PC-3 (cell line): ENCODE measurements at regions not wholly inside any gene's neighbourhood (a gene's known extent, or its start where the extent isn't known, plus 50 kb on each side); places are given as distances from the start of the nearest gene placed in this dataset.

Source experiments
- ATAC-seq: fragments of 200-7000 bp; cut with Tn5 transposase; 2 replicates; pipeline ENCODE4 v1.9.1; 2020; ENCODE audit warnings: mild to moderate bottlenecking, moderate library complexity
- BruUV-seq: library from RNA; stranded (reverse); fragments of 400-500 nt; replicated peaks from 2 replicates; lab custom pipeline; 2021; lab: Mats Ljungman, UMichigan
- CTCF ChIA-PET: fragments of 300-600 bp; sonication (Branson Sonifier 250); formaldehyde crosslinking; loops from one replicate; lab custom pipeline; 2022; ENCODE audit warnings: antibody characterized with exemption; lab: Charles Lee
- POLR2A ChIA-PET: fragments of 300-600 bp; sonication (Branson Sonifier 250); formaldehyde crosslinking; loops from one replicate; lab custom pipeline; 2022; ENCODE audit warnings: antibody characterized with exemption; ENCODE audit not compliant: unreplicated experiment; lab: Charles Lee
- DNase-seq: peaks from one replicate; pipeline ENCODE4 v3.0.0-alpha.2; 2015
- H2AFZ ChIP-seq: fragments of 300-600 bp; sonication (generic); 2 replicates; pipeline ENCODE4 v1.6.0; 2016; ENCODE audit warnings: antibody characterized with exemption, low read length
- H3F3A ChIP-seq: fragments of 300-600 bp; sonication (generic); one replicate; pipeline ENCODE4 v1.6.0; 2017; ENCODE audit warnings: antibody characterized with exemption, low read length, control low read depth, mild to moderate bottlenecking; ENCODE audit not compliant: unreplicated experiment
- H3K27ac ChIP-seq: fragments of 300-600 bp; sonication (generic); 2 replicates; pipeline ENCODE4 v1.5.1; 2016; ENCODE audit warnings: mild to moderate bottlenecking, low read length
- H3K27me3 ChIP-seq: fragments of 300-600 bp; sonication (generic); 2 replicates; pipeline ENCODE4 v1.6.1; 2016; ENCODE audit warnings: low read length, mixed read lengths
- H3K36me3 ChIP-seq: fragments of 300-600 bp; sonication (generic); 2 replicates; pipeline ENCODE4 v1.6.1; 2016; ENCODE audit warnings: low read depth, mixed run types, low read length, mixed read lengths
- H3K4me1 ChIP-seq: fragments of 300-600 bp; sonication (generic); 2 replicates; pipeline ENCODE4 v1.5.1; 2016; ENCODE audit warnings: low read length; ENCODE audit not compliant: insufficient read depth
- H3K4me2 ChIP-seq: fragments of 300-600 bp; sonication (generic); 2 replicates; pipeline ENCODE4 v1.6.0; 2016; ENCODE audit warnings: low read length
- H3K4me3 ChIP-seq: fragments of 300-600 bp; sonication (generic); 2 replicates; pipeline ENCODE4 v1.5.1; 2016; ENCODE audit warnings: mild to moderate bottlenecking, low read length, mixed read lengths
- H3K79me2 ChIP-seq: fragments of 300-600 bp; sonication (generic); 2 replicates; pipeline ENCODE4 v1.6.1; 2017; ENCODE audit warnings: low read length, mixed read lengths
- H3K9ac ChIP-seq: fragments of 300-600 bp; sonication (generic); 2 replicates; pipeline ENCODE4 v1.6.0; 2016; ENCODE audit warnings: mild to moderate bottlenecking, low read length
- H3K9me2 ChIP-seq: fragments of 300-600 bp; sonication (generic); replicated peaks from 2 replicates; pipeline ENCODE4 v1.6.1; 2016; ENCODE audit warnings: mixed run types, low read length, mixed read lengths
- H3K9me3 ChIP-seq: fragments of 300-600 bp; sonication (generic); 2 replicates; pipeline ENCODE4 v1.6.1; 2016; ENCODE audit warnings: low read length, mixed read lengths
- H4K20me1 ChIP-seq: fragments of 300-600 bp; sonication (generic); 2 replicates; pipeline ENCODE4 v1.6.1; 2016; ENCODE audit warnings: low read length, mixed read lengths
- CTCF ChIP-seq: fragments of 300-600 bp; sonication (generic); conservative IDR thresholded peaks from 2 replicates; pipeline ENCODE4 v1.5.1; 2017; ENCODE audit warnings: antibody characterized with exemption, low read depth, mild to moderate bottlenecking, low read length
- EZH2 ChIP-seq: fragments of 300-600 bp; sonication (generic); IDR thresholded peaks from one replicate; pipeline ENCODE4 v1.6.1; 2017; ENCODE audit warnings: antibody characterized with exemption, mild to moderate bottlenecking, low read length; ENCODE audit not compliant: unreplicated experiment
- EZH2phosphoT487 ChIP-seq: fragments of 300-600 bp; sonication (generic); IDR thresholded peaks from 2 replicates; pipeline ENCODE4 v1.6.1; 2018; ENCODE audit warnings: mild to moderate bottlenecking, antibody characterized with exemption, low read length, borderline replicate concordance
- intact Hi-C: fragments of 100-400 bp; cut with micrococcal nuclease; formaldehyde crosslinking; loops from 2 replicates; pipeline ENCODE4 v1.9.0; 2023

- no peaks in the 10 kb centered on the region for H3K79me2 ChIP-seq
- POLR2A ChIA-PET: no interaction called here
- no TSS peak for BruUV-seq
- intact Hi-C loops: no loop called here
- no peak overlapping the region for H3K27ac ChIP-seq
- no peak for TF ChIP-seq CTCF
- no peak for TF ChIP-seq EZH2phosphoT487
- no peak for TF ChIP-seq EZH2
- H3K9me2 ChIP-seq: no peaks in the 10 kb centered on the region
- ATAC-seq: no peak
- no peaks in the 10 kb centered on the region for H3K27me3 ChIP-seq
- H3K36me3 ChIP-seq: no peaks in the 10 kb centered on the region
- CTCF ChIA-PET: no interaction called here
- no peaks in the 10 kb centered on the region for H4K20me1 ChIP-seq
- no peak overlapping the region for H3K4me3 ChIP-seq
- no peak for DNase-seq
- no peak overlapping the region for H2AFZ ChIP-seq
- 0 out of 2 replicates have a peak, but pooled peaks cover 4% of the 10 kb centered on the region for H3K9me3 ChIP-seq
- no peaks in the 10 kb centered on the region for H3K4me1 ChIP-seq
- no peak overlapping the region for H3K9ac ChIP-seq
- H3F3A ChIP-seq: no peaks in the 10 kb centered on the region
- no peak overlapping the region for H3K4me2 ChIP-seq
Observed at GRCh38 chr5:155512329-155512728, 498.8 kb downstream of the KIF4B start.

GRCh38 chr5:155514105-155514563, 500.6 kb downstream of the KIF4B start:
- no peaks in the 10 kb centered on the region for H3K4me1 ChIP-seq

GRCh38 chr5:155522540-155522939, 509.0 kb downstream of the KIF4B start:
- intact Hi-C loops: no loop called here
- Histone ChIP-seq H3K27ac (no peak overlapping the region), H3F3A (no peaks in the 10 kb centered on the region), H3K4me1 (no peaks in the 10 kb centered on the region), H3K79me2 (no peaks in the 10 kb centered on the region), H3K27me3 (no peaks in the 10 kb centered on the region), H3K4me2 (no peak overlapping the region), H3K9ac (no peak overlapping the region), H3K9me2 (no peaks in the 10 kb centered on the region), H2AFZ (no peak overlapping the region), H3K36me3 (no peaks in the 10 kb centered on the region), H3K4me3 (no peak overlapping the region), H4K20me1 (no peaks in the 10 kb centered on the region), H3K9me3 (no peaks in the 10 kb centered on the region)
- POLR2A ChIA-PET: interaction anchor here (0.8 kb wide), 1 partner anchor 41 kb away, joined by 5 read pairs; no protein-coding TSS in a partner anchor
- no peak for TF ChIP-seq EZH2phosphoT487
- no peak for TF ChIP-seq EZH2
- no peak for TF ChIP-seq CTCF
- no peak for DNase-seq
- no TSS peak for BruUV-seq
- no peak for ATAC-seq
- CTCF ChIA-PET: no interaction called here

More at GRCh38 chr5:155514105-155514563, 500.6 kb downstream of the KIF4B start:
- DNase-seq (no peak), ATAC-seq (no peak)
- H4K20me1 ChIP-seq: no peaks in the 10 kb centered on the region
- H3K9me2 ChIP-seq: no peaks in the 10 kb centered on the region
- 0 out of 2 replicates have a peak, but pooled peaks cover 4% of the 10 kb centered on the region for H3K9me3 ChIP-seq
- no TSS peak for BruUV-seq
- no peaks in the 10 kb centered on the region for H3K79me2 ChIP-seq
- intact Hi-C loops: no loop called here
- no peak overlapping the region for H3K4me3 ChIP-seq
- no peak for TF ChIP-seq EZH2phosphoT487
- no peak overlapping the region for H3K4me2 ChIP-seq
- H3K9ac ChIP-seq: no peak overlapping the region
- H3K27ac ChIP-seq: no peak overlapping the region
- ChIA-PET CTCF (no interaction called here), POLR2A (no interaction called here)
- no peaks in the 10 kb centered on the region for H3K36me3 ChIP-seq
- no peaks in the 10 kb centered on the region for H3F3A ChIP-seq
- no peaks in the 10 kb centered on the region for H3K27me3 ChIP-seq
- no peak overlapping the region for H2AFZ ChIP-seq
